ENCODE measurements at regions not wholly inside any gene's neighbourhood (a gene's known extent, or its start where the extent isn't known, plus 50 kb on each side); places are given as distances from the start of the nearest gene placed in this dataset.
"Not testable (repeated sequence)": the region's sequence is repeated elsewhere in the genome, so short reads cannot be mapped to it uniquely, and the experiment has no call there.

GRCh38 chr4:4092159-4092558, 134.6 kb downstream of the OTOP1 start:
- not testable (repeated sequence) for TF ChIP-seq PKNOX1, ARNT (IDR thresholded peaks at IDR 0.05)
